Adrenal gland (tissue), 9 donors: ENCODE measurements at regions not wholly inside any gene's neighbourhood (a gene's known extent, or its start where the extent isn't known, plus 50 kb on each side); places are given as distances from the start of the nearest gene placed in this dataset.

Source experiments
- DNase-seq, 7 donors: peaks; one replicate each; pipeline ENCODE4 v3.0.0-alpha.2; 2019 to 2020
- H3K27ac ChIP-seq, 5 donors: fragments of 200-600 bp; sonication (generic) in 4 of 5; 1 replicate in 3 of 5; 2 replicates in 2 of 5; pipeline versions ENCODE4 v1.5.1 to v1.8.0; 2016 to 2020; ENCODE audit warnings: mild to moderate bottlenecking in 1 of 5
- H3K27me3 ChIP-seq: fragments of 200-600 bp; 2 replicates; pipeline ENCODE4 v1.8.0; 2021
- H3K36me3 ChIP-seq, 2 donors: fragments of 200-600 bp; replicated peaks in 1 of 2; 1 replicate in 1 of 2; 2 replicates in 1 of 2; pipeline versions ENCODE4 v1.5.1 to v1.8.0; 2018 to 2022
- H3K4me1 ChIP-seq, 2 donors: fragments of 200-600 bp; replicated peaks in 1 of 2; 1 replicate in 1 of 2; 2 replicates in 1 of 2; pipeline versions ENCODE4 v1.5.1 to v1.8.0; 2018 to 2021
- H3K4me3 ChIP-seq, 4 donors: fragments of 200-600 bp; sonication (generic) in 3 of 4; one replicate each; pipeline ENCODE4 v1.5.1; 2016 to 2018
- H3K9me3 ChIP-seq, 3 donors: fragments of 200-600 bp; sonication (generic) in 1 of 3; replicated peaks in 1 of 3; 1 replicate in 2 of 3; 2 replicates in 1 of 3; pipeline versions ENCODE4 v1.5.1 to v1.8.0; 2016 to 2021
- POLR2A ChIP-seq, 2 donors: fragments of 450-650 bp; IDR thresholded peaks; one replicate each; pipeline ENCODE4 v1.6.1; 2017; ENCODE audit warnings: antibody characterized with exemption in 2 of 2, mild to moderate bottlenecking in 2 of 2, moderate library complexity in 1 of 2
- WGBS, 4 donors: extraction: QIAGEN DNeasy Blood & Tissue Kit in 2 of 4; methylation state at CpG; one replicate each; pipeline versions ENCODE4 v1.1.5 to v1.1.7; 2013 to 2017; 5-methylcytosine and 5-hydroxymethylcytosine counted together
- intact Hi-C, 2 donors: fragments of 100-400 bp; cut with DNase I; formaldehyde crosslinking; loops; one replicate each; pipeline versions ENCODE4 v1.14.1 to v1.15.0; 2022 to 2023
- TF ChIP-seq, protein P1 (sequence below), 6 experiments: fragments of 450-650 bp in 4 of 6; fragments of 200-600 bp in 2 of 6; sonication (generic) in 1 of 6; IDR thresholded peaks; 1 replicate in 5 of 6; 2 replicates in 1 of 6; pipeline versions ENCODE4 v1.5.1 to v1.8.0; 2016 to 2021; ENCODE audit warnings: antibody characterized with exemption in 6 of 6, mild to moderate bottlenecking in 2 of 6, moderate library complexity in 1 of 6
- donor health status: healthy with polysubstance abuse.
- donor health status: Bipolar disorder and iron deficiency.
- donor health status: DM: yes; HTN: yes; CAD: no.
- donor health status: DM: no; HTN: no; CAD: no.
- donor health status: DM: no; HTN: no; CAD: no.

DNA sequence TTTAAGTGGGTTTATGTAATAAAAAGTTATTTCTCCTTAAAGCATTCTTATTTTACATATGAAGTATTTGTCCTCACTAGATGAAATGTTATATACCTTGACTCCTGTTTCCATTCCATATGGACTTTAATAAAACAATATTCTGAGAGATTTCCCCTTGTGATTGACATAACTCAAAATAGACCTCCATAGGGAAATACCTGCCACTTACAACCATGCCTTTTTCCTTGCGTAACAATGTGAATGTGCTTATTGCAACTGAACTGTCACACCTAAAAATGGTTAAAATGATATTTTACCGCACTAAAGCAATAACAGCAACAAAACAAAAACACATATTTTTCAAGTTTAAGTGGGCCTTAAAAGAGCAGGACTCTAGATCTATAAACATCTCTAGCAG, 70.3 kb upstream of the TGIF1 start:
- H3K36me3 ChIP-seq: no peaks in the 10 kb centered on the region
- TF ChIP-seq POLR2A (IDR thresholded peaks at IDR 0.05): no peak
- intact Hi-C loops: no loop called here
- DNase-seq: no peak
- WGBS, 4 donors: 84 to 94% (median 89%) methylated on average over 2 of the region's 2 CpGs
- H3K9me3 ChIP-seq: no peaks in the 10 kb centered on the region
- H3K27ac ChIP-seq: no peak overlapping the region
- H3K4me3 ChIP-seq: no peak overlapping the region
- no peaks in the 10 kb centered on the region for H3K4me1 ChIP-seq
- no peaks in the 10 kb centered on the region for H3K27me3 ChIP-seq

- intact Hi-C loops: no loop called here
- no peaks in the 10 kb centered on the region for H3K36me3 ChIP-seq
- DNase-seq: no peak
- no peaks in the 10 kb centered on the region for H3K4me1 ChIP-seq
- no peaks in the 10 kb centered on the region for H3K9me3 ChIP-seq
- H3K27ac ChIP-seq: no peak overlapping the region
- H3K27me3 ChIP-seq: no peaks in the 10 kb centered on the region
- WGBS, 4 donors: 64 to 78% (median 70%) methylated on average over 10 of the region's 10 CpGs
- TF ChIP-seq, protein P1, sequence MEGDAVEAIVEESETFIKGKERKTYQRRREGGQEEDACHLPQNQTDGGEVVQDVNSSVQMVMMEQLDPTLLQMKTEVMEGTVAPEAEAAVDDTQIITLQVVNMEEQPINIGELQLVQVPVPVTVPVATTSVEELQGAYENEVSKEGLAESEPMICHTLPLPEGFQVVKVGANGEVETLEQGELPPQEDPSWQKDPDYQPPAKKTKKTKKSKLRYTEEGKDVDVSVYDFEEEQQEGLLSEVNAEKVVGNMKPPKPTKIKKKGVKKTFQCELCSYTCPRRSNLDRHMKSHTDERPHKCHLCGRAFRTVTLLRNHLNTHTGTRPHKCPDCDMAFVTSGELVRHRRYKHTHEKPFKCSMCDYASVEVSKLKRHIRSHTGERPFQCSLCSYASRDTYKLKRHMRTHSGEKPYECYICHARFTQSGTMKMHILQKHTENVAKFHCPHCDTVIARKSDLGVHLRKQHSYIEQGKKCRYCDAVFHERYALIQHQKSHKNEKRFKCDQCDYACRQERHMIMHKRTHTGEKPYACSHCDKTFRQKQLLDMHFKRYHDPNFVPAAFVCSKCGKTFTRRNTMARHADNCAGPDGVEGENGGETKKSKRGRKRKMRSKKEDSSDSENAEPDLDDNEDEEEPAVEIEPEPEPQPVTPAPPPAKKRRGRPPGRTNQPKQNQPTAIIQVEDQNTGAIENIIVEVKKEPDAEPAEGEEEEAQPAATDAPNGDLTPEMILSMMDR (IDR thresholded peaks at IDR 0.05): no peak
- no peak for TF ChIP-seq POLR2A (IDR thresholded peaks at IDR 0.05)
- H3K4me3 ChIP-seq: peak overlapping the region in 1 of 4 donors; percentile 3
These were observed 69.5 kb upstream of the TGIF1 start for GRCh38 chr18:3380384-3380961.

GRCh38 chr18:3383381-3383915, 66.5 kb upstream of the TGIF1 start:
- Histone ChIP-seq H3K27me3 (no peaks in the 10 kb centered on the region), H3K36me3 (no peaks in the 10 kb centered on the region), H3K4me1 (no peaks in the 10 kb centered on the region), H3K9me3 (no peaks in the 10 kb centered on the region), H3K4me3 (no peak overlapping the region), H3K27ac (no peak overlapping the region)
- WGBS, 4 donors: 60 to 65% (median 64%) methylated on average over 5 of the region's 5 CpGs
- no peak for DNase-seq
- intact Hi-C loops: no loop called here
- no peak for TF ChIP-seq POLR2A (IDR thresholded peaks at IDR 0.05)
- TF ChIP-seq, protein P1 (IDR thresholded peaks at IDR 0.05): no peak

GRCh38 chr18:3384664-3385563, 65.1 kb upstream of the TGIF1 start:
- Histone ChIP-seq H3K4me1 (no peaks in the 10 kb centered on the region), H3K27ac (no peak overlapping the region), H3K36me3 (no peaks in the 10 kb centered on the region), H3K9me3 (no peaks in the 10 kb centered on the region), H3K4me3 (no peak overlapping the region), H3K27me3 (no peaks in the 10 kb centered on the region)
- 82 to 87% (median 85%) methylated on average over 11 of the region's 11 CpGs for WGBS, 4 donors
- no peak for TF ChIP-seq POLR2A (IDR thresholded peaks at IDR 0.05)
- TF ChIP-seq, protein P1 (IDR thresholded peaks at IDR 0.05): no peak
- no peak for DNase-seq
- intact Hi-C loops: no loop called here
